HepG2 (cell line): ENCODE measurements at regions not wholly inside any gene's neighbourhood (a gene's known extent, or its start where the extent isn't known, plus 50 kb on each side); places are given as distances from the start of the nearest gene placed in this dataset.

ENCODE experiments used
- ATAC-seq: fragments of 200-7000 bp; cut with Tn5 transposase; 3 replicates; pipeline ENCODE4 v1.9.1; 2020; ENCODE audit warnings: mild to moderate bottlenecking, moderate library complexity
- BruUV-seq: library from RNA; stranded (reverse); fragments of 400-500 nt; replicated peaks from 2 replicates; lab custom pipeline; 2021; lab: Mats Ljungman, UMichigan
- CTCF ChIA-PET: fragments of 300-600 bp; formaldehyde crosslinking; extraction: SDS; loops from one replicate; lab custom pipeline; 2021; ENCODE audit warnings: low total read pairs, inconsistent platforms, low intra/inter-chr PET ratio; lab: Yijun Ruan, JAX
- POLR2A ChIA-PET: fragments of 350-600 bp; sonication (Branson Sonifier 250); formaldehyde crosslinking; loops from one replicate; lab custom pipeline; 2020; ENCODE audit warnings: antibody characterized with exemption, inconsistent platforms; lab: Yijun Ruan, JAX
- DNase-seq: peaks from one replicate; pipeline ENCODE4 v3.0.0-alpha.2; 2015; ENCODE audit warnings: low spot score
- FAIRE-seq: peaks from 3 replicates; lab custom pipeline; 2011; peaks lifted over from hg19 to GRCh38; lab: Jason Lieb, UNC
- H2AFZ ChIP-seq: one replicate; pipeline ENCODE4 v1.6.1; 2011; ENCODE audit warnings: low read length, inconsistent platforms
- H3K27ac ChIP-seq: fragments of 300-600 bp; 3 replicates; pipeline ENCODE4 v1.8.0; 2011; ENCODE audit warnings: mixed run types, mild to moderate bottlenecking, mixed read lengths, low read length, inconsistent platforms; ENCODE audit not compliant: insufficient read depth; ENCODE audit errors: extremely low read length
- H3K27me3 ChIP-seq, 2 experiments: fragments of 200-600 bp in 1 of 2; 2 replicates in 1 of 2; 3 replicates in 1 of 2; pipeline versions ENCODE4 v1.6.0 to v1.8.0; 2011; ENCODE audit warnings: low read length in 2 of 2, mild to moderate bottlenecking in 2 of 2, moderate library complexity in 2 of 2, inconsistent platforms in 1 of 2; ENCODE audit not compliant: insufficient read depth in 2 of 2, control insufficient read depth in 1 of 2
- H3K36me3 ChIP-seq, 2 experiments: fragments of 200-600 bp in 1 of 2; replicated peaks in 1 of 2; 2 replicates in 1 of 2; 3 replicates in 1 of 2; pipeline versions ENCODE4 v1.5.1 to v1.8.0; 2011; ENCODE audit warnings: low read length in 2 of 2, inconsistent platforms in 1 of 2; ENCODE audit not compliant: insufficient read depth in 2 of 2, control insufficient read depth in 1 of 2
- H3K4me1 ChIP-seq: 2 replicates; pipeline ENCODE4 v1.5.1; 2012; ENCODE audit warnings: low read length, inconsistent platforms; ENCODE audit not compliant: insufficient read depth
- H3K4me2 ChIP-seq: 2 replicates; pipeline ENCODE4 v1.6.0; 2011; ENCODE audit warnings: low read depth, low read length, inconsistent platforms
- H3K4me3 ChIP-seq, 3 experiments: fragments of 200-600 bp in 1 of 3; sonication (generic), shearing (Covaris generic) in 1 of 3; replicated peaks in 1 of 3; 2 replicates each; pipeline ENCODE4 v1.5.1; 2011 to 2016; ENCODE audit warnings: low read length in 3 of 3, inconsistent platforms in 2 of 3, low read depth in 2 of 3, mild to moderate bottlenecking in 2 of 3, control low read depth in 1 of 3, mixed read lengths in 1 of 3; ENCODE audit not compliant: insufficient read depth in 1 of 3
- H3K79me2 ChIP-seq: one replicate; pipeline ENCODE4 v1.6.1; 2011; ENCODE audit warnings: low read length, inconsistent platforms; ENCODE audit not compliant: insufficient read depth
- H3K9ac ChIP-seq: 2 replicates; pipeline ENCODE4 v1.6.0; 2011; ENCODE audit warnings: mild to moderate bottlenecking, low read depth, low read length, inconsistent platforms; ENCODE audit not compliant: insufficient read depth
- H3K9me3 ChIP-seq: 2 replicates; pipeline ENCODE4 v1.5.1; 2012; ENCODE audit warnings: mild to moderate bottlenecking, low read length
- H4K20me1 ChIP-seq: 2 replicates; pipeline ENCODE4 v1.6.0; 2011; ENCODE audit warnings: inconsistent platforms, mild to moderate bottlenecking, low read length, moderate library complexity; ENCODE audit not compliant: insufficient read depth
- ASH2L ChIP-seq: fragments of 300-600, 200-600 bp; sonication (generic); IDR thresholded peaks from 2 replicates; pipeline ENCODE4 v1.7.0; 2017; ENCODE audit warnings: low read depth, mild to moderate bottlenecking, moderate library complexity, mixed read lengths, low read length; ENCODE audit not compliant: insufficient read length
- CEBPG ChIP-seq: IDR thresholded peaks from 2 replicates; pipeline ENCODE4 v1.6.1; 2016
- JARID2 ChIP-seq: sonication (generic); formaldehyde crosslinking; IDR thresholded peaks from 2 replicates; pipeline ENCODE4 v1.8.1; 2023; ENCODE audit warnings: missing genetic modification reagents, inconsistent platforms; ENCODE audit not compliant: insufficient replicate concordance
- MLLT10 ChIP-seq: sonication (generic); formaldehyde crosslinking; IDR thresholded peaks from 2 replicates; pipeline ENCODE4 v1.4.0; 2020; ENCODE audit warnings: missing genetic modification reagents
- MYC ChIP-seq: sonication (generic); formaldehyde crosslinking; IDR thresholded peaks from 2 replicates; pipeline ENCODE4 v1.9.0; 2021; ENCODE audit warnings: missing genetic modification reagents, borderline replicate concordance
- NONO ChIP-seq, 2 experiments: fragments of 450-650 bp in 1 of 2; sonication (generic) in 1 of 2; formaldehyde crosslinking in 1 of 2; IDR thresholded peaks in 1 of 2; conservative IDR thresholded peaks in 1 of 2; 2 replicates each; pipeline versions ENCODE4 v1.6.1 to v1.8.0; 2017 to 2022; ENCODE audit warnings: mild to moderate bottlenecking in 1 of 2, missing genetic modification reagents in 1 of 2, moderate library complexity in 1 of 2
- SIX1 ChIP-seq: sonication (generic); formaldehyde crosslinking; IDR thresholded peaks from 2 replicates; pipeline ENCODE4 v1.4.0; 2020; ENCODE audit warnings: missing genetic modification reagents, borderline replicate concordance
- SOX5 ChIP-seq: IDR thresholded peaks from 2 replicates; pipeline ENCODE4 v1.6.1; 2016; ENCODE audit warnings: borderline replicate concordance
- SUZ12 ChIP-seq: fragments of 150-350 bp; IDR thresholded peaks from 2 replicates; pipeline ENCODE4 v1.6.1; 2014; ENCODE audit warnings: low read depth, low read length
- UBTF ChIP-seq: sonication (generic); formaldehyde crosslinking; IDR thresholded peaks from 2 replicates; pipeline ENCODE4 v1.4.0; 2020; ENCODE audit warnings: mild to moderate bottlenecking, missing genetic modification reagents
- YEATS2 ChIP-seq: sonication (generic); formaldehyde crosslinking; IDR thresholded peaks from 2 replicates; pipeline ENCODE4 v1.4.0; 2020; ENCODE audit warnings: missing genetic modification reagents, borderline replicate concordance
- ZNF576 ChIP-seq: sonication (generic); formaldehyde crosslinking; IDR thresholded peaks from 2 replicates; pipeline ENCODE4 v1.4.0; 2020; ENCODE audit warnings: mild to moderate bottlenecking, missing genetic modification reagents
- ZNF629 ChIP-seq: sonication (generic); formaldehyde crosslinking; conservative IDR thresholded peaks from 2 replicates; pipeline ENCODE4 v1.5.0; 2020; ENCODE audit warnings: missing genetic modification reagents
- ZNF775 ChIP-seq: sonication (generic); formaldehyde crosslinking; IDR thresholded peaks from 2 replicates; pipeline ENCODE4 v1.4.0; 2020; ENCODE audit warnings: missing genetic modification reagents, mild to moderate bottlenecking, moderate library complexity, borderline replicate concordance
- WGBS: methylation state at CpG from one replicate; pipeline ENCODE4 v1.1.6; 2017; ENCODE audit warnings: low lambda C conversion rate; 5-methylcytosine and 5-hydroxymethylcytosine counted together
- in situ Hi-C: cut with HindIII; loops from 2 replicates; pipeline ENCODE4 v1.10.0; 2017; ENCODE audit warnings: low pct_unique_long_range_greater_than_20kb; ENCODE audit not compliant: extremely low pct_ligation_motif_present
- intact Hi-C: fragments of 100-400 bp; cut with micrococcal nuclease; formaldehyde crosslinking; loops from one replicate; pipeline ENCODE4 v1.10.0; 2022; ENCODE audit not compliant: unreplicated experiment
- TF ChIP-seq, protein P1 (sequence below): sonication (generic); formaldehyde crosslinking; conservative IDR thresholded peaks from 2 replicates; pipeline ENCODE4 v1.8.0; 2022; ENCODE audit warnings: mild to moderate bottlenecking, moderate library complexity, missing genetic modification reagents

DNA sequence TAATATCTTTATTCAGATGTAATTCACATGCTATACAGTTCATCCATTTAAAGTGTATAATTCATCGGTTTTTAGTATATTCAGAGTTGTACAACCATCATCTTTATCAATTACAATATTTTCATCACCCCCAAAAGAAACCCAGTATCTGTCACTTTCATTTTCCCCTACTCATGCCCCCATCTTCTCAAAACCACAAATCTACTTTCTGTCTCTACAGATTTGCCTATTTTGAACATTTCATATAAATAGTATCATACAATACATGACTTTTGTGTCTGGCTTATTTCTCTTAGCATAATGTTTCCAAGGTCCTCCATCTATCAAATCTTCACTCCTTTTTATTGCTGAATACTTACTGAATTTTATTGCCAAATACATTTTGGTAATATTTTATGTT is 305.1 kb upstream of the SGCD start (continued):
- TF ChIP-seq UBTF (CRISPR knock-in tag) (no peak), ASH2L (no peak), JARID2 (CRISPR knock-in tag) (no peak), MLLT10 (CRISPR knock-in tag) (no peak)

DNA sequence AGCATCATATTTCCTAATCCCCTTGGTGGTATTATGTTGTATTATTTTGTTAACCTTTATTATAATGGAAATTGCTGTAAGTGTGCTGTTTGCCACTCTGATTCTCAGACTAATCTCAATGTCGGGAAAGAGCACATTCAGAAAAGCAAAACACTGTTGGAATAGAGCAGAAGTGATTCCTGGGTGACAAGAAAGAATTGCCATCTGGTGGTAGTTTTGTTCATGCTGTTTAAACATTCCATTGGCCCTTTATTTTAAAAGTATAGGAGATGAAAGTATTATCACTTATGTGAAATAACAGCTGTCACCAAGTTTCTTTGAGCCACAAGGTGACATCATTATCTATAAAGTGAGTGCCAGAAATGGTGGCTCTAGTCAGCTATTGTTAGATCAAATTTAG is 301.3 kb upstream of the SGCD start:
- ChIA-PET POLR2A (no interaction called here), CTCF (no interaction called here)
- Histone ChIP-seq H2AFZ (no peak overlapping the region), H3K79me2 (no peaks in the 10 kb centered on the region), H3K4me1 (no peaks in the 10 kb centered on the region), H3K9me3 (no peaks in the 10 kb centered on the region), H3K4me2 (no peak overlapping the region), H3K4me3 (no peak overlapping the region), H3K9ac (no peak overlapping the region), H3K27ac (no peak overlapping the region), H3K27me3 (no peaks in the 10 kb centered on the region), H4K20me1 (no peaks in the 10 kb centered on the region), H3K36me3 (no peaks in the 10 kb centered on the region)
- ATAC-seq (no peak), DNase-seq (no peak), FAIRE-seq (no peak)
- in situ Hi-C loops: no loop called here
- whole genome bisulfite sequencing: 0% methylated on average over 1 of the region's 1 CpG
- no TSS peak for BruUV-seq
- intact Hi-C loops: no loop called here
- no peak for TF ChIP-seq ZNF629
- TF ChIP-seq MYC (CRISPR knock-in tag): no peak
- TF ChIP-seq ZNF775 (CRISPR knock-in tag): no peak
- no peak for TF ChIP-seq SUZ12
- no peak for TF ChIP-seq CEBPG (CRISPR knock-in tag)
- TF ChIP-seq, protein P1, sequence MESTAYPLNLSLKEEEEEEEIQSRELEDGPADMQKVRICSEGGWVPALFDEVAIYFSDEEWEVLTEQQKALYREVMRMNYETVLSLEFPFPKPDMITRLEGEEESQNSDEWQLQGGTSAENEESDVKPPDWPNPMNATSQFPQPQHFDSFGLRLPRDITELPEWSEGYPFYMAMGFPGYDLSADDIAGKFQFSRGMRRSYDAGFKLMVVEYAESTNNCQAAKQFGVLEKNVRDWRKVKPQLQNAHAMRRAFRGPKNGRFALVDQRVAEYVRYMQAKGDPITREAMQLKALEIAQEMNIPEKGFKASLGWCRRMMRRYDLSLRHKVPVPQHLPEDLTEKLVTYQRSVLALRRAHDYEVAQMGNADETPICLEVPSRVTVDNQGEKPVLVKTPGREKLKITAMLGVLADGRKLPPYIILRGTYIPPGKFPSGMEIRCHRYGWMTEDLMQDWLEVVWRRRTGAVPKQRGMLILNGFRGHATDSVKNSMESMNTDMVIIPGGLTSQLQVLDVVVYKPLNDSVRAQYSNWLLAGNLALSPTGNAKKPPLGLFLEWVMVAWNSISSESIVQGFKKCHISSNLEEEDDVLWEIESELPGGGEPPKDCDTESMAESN (CRISPR knock-in tag): no peak
- TF ChIP-seq YEATS2: no peak
- TF ChIP-seq ZNF576: no peak
- no peak for TF ChIP-seq NONO (IDR thresholded peaks at IDR 0.05)
- TF ChIP-seq NONO (CRISPR knock-in tag; conservative IDR thresholded peaks at IDR 0.05): no peak
- TF ChIP-seq SIX1 (CRISPR knock-in tag): no peak
- TF ChIP-seq SOX5: no peak
